H1 (cell line): ENCODE measurements at regions not wholly inside any gene's neighbourhood (a gene's known extent, or its start where the extent isn't known, plus 50 kb on each side); places are given as distances from the start of the nearest gene placed in this dataset.

ENCODE experiments used
- CEBPB ChIP-seq: IDR thresholded peaks from 2 replicates; pipeline ENCODE4 v1.6.1; 2012; ENCODE audit warnings: low read depth, low read length
- KDM1A ChIP-seq: fragments of 200-600, 300-600 bp; sonication (generic); IDR thresholded peaks from 2 replicates; pipeline ENCODE4 v1.7.1; 2016; ENCODE audit warnings: mild to moderate bottlenecking, low read length, borderline replicate concordance
- TBP ChIP-seq: IDR thresholded peaks from 2 replicates; pipeline ENCODE4 v1.6.1; 2011; ENCODE audit warnings: low read depth, low read length, improper control_type of control experiment

GRCh38 chr1:164918140-164918539 lies 359.2 kb downstream of the PBX1 start (continued):
- TF ChIP-seq CEBPB (no peak), KDM1A (no peak), TBP (no peak)
- TF ChIP-seq, all 59 proteins: peak for 0
